Omental fat pad (tissue), 3 donors: ENCODE measurements at regions not wholly inside any gene's neighbourhood (a gene's known extent, or its start where the extent isn't known, plus 50 kb on each side); places are given as distances from the start of the nearest gene placed in this dataset.

Source experiments
- ATAC-seq: fragments of 150-250 bp; one replicate; pipeline ENCODE4 v1.9.1; 2016; ENCODE audit warnings: mild to moderate bottlenecking, moderate library complexity; ENCODE audit not compliant: low FRiP score
- DNase-seq: peaks from one replicate; pipeline ENCODE4 v3.0.0-alpha.2; 2019; ENCODE audit warnings: low spot score
- CTCF ChIP-seq, 3 donors: fragments of 450-650 bp; IDR thresholded peaks; one replicate each; pipeline ENCODE4 v1.5.1; 2016 to 2017; ENCODE audit warnings: antibody characterized with exemption in 3 of 3, mild to moderate bottlenecking in 3 of 3, moderate library complexity in 2 of 3

- TF ChIP-seq CTCF (IDR thresholded peaks at IDR 0.05), result no peak
- no peak for DNase-seq
- ATAC-seq, result no peak
Observed at GRCh38 chr3:76099956-76100355, 314.6 kb upstream of the ZNF717 start.

DNA sequence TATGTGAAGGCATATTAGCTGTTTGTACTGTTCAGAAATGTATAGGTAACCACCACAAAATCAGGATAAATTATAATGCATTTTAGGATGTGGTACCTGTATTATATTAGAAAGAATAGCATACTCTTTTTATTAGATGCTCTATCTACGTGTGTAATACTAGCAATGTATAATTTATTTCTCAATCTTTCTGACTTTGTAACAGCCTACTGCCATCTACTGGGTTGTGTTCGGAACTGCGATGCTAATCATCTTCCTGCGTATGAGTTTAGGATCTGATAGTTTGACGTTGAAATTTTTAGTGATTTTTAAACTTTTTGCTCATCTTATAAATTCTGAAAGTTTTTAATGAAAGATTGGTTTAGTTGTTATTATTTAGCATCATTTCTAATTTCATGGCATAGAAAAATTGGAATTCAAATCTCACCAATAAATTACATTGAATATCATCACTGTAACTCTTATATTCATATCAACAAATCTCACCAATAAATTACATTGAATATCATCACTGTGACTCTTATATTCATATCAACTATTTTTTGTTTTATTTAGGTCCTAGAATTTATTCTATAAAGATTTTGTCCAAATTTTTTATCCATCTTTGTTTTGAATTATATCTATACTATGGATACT, 322.7 kb upstream of the ZNF717 start:
- ATAC-seq, result no peak
- no peak for DNase-seq
- no peak for TF ChIP-seq CTCF (IDR thresholded peaks at IDR 0.05)

- TF ChIP-seq CTCF (IDR thresholded peaks at IDR 0.05), result no peak
- DNase-seq, result no peak
- ATAC-seq, result no peak
Observed at GRCh38 chr3:76111808-76112207, 326.5 kb upstream of the ZNF717 start.

DNA sequence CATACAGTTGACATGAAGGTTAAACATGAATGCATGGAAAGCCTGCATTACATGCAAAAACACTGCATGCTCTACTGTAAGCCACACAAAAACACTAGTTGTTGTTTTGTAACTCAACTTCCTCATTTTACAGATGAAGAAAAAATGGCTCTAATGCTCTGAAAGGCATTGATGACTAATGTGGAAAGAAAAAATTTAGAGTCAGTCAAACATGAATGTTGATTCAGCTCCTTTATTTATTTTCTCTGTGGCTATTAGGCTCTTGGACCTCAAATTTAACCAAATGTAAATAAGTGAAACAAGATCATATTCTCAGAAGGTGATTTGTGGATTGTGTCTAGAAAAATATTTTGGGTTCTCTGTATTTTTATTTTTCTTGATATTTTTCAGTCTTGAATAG, 336.7 kb upstream of the ZNF717 start:
- TF ChIP-seq CTCF (IDR thresholded peaks at IDR 0.05), result no peak
- no peak for DNase-seq
- no peak for ATAC-seq

DNA sequence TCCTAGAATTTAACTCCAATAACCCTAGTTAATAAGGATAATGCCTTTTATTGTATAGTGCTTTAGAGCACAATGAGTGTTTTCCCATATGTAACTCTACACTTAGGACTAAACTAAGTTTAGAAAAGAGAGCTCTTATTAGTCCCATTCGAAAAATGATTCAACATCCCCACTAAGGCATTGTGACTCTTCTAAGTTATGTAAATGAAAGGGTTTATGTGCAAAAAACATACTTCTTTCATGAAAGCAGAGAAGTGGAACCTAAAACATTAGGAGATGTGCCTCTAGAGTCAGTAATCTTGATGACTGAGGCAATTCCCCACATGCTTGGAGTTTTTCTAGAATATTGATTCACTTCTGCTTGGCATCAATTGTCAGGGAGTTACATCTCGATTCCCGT, 344.1 kb upstream of the ZNF717 start:
- DNase-seq (no peak), ATAC-seq (no peak)
- no peak for TF ChIP-seq CTCF (IDR thresholded peaks at IDR 0.05)

DNA sequence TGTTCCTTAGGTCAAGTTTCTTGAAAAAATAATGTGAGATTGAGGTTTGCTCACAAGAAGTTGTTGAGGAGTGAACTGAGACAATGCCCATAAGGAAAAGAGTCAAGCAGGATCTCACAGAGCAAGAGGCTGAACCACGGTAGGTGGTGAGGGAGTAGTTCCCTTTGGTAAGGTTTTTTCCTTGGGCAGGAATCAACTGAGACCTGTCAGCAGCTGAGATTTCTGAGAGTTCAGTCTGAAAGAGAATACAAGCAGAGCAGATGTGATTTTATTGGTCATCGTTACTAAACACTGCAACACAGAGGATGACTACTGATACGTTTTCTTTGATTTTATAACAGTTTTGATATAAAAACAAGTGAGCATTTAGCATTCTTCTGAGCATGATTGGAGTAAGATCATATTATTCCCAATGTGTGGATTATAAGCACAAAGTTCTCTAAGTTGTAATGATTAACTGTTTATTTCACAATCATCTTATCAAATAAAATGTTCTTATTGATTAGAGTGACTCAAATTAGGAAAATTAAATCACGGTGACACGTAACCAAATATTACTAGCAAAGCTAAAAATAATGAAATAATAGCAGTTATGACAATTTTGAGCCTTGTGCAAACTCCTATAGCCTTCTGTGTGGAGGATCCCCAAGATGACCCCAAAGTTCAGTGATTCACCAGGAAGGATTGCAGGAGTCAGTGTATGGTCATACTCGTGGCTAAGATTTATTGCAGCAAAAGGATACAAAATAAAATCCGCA, 346.2 kb upstream of the ZNF717 start:
- no peak for TF ChIP-seq CTCF (IDR thresholded peaks at IDR 0.05)
- no peak for DNase-seq
- ATAC-seq, result no peak

DNA sequence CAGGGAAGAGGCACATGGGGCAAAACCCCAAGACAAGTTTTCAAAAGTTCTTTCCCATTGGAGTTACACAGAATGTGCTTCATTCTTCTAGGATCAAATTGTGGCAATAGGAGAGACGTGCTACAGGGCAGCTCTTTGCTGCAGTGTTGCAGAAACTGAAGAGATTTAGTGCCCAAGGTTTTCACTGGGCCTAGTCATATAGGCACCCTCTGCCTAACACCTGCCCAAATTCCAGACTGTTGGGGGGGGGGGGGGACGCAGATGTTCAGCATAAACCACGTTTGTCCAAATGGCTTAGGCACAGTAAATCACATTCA, 346.8 kb upstream of the ZNF717 start:
- no peak for TF ChIP-seq CTCF (IDR thresholded peaks at IDR 0.05)
- no peak for DNase-seq
- no peak for ATAC-seq
